ENCODE measurements at regions not wholly inside any gene's neighbourhood (a gene's known extent, or its start where the extent isn't known, plus 50 kb on each side); places are given as distances from the start of the nearest gene placed in this dataset.

GRCh38 chr10:4119107-4119506 is 334.1 kb upstream of the KLF6 start:
- TF ChIP-seq POLR2AphosphoS5 (IDR thresholded peaks at IDR 0.05; ENCODE audit: low read depth) (no peak), REST (IDR thresholded peaks at IDR 0.05; ENCODE audit: insufficient replicate concordance, low read depth) (no peak), CTCF (IDR thresholded peaks at IDR 0.05; ENCODE audit: insufficient read depth, low read length) (no peak), GABPA (IDR thresholded peaks at IDR 0.05; ENCODE audit: low read depth) (no peak), SPI1 (IDR thresholded peaks at IDR 0.05; ENCODE audit: borderline replicate concordance, low read depth) (no peak)
- DNase-seq (ENCODE audit: low read depth in 1 of 2, low spot score in 1 of 2): no peak
- no peaks in the 10 kb centered on the region for H3K27me3 ChIP-seq (ENCODE audit: insufficient read depth, poor library complexity, severe bottlenecking)
- H3K4me3 ChIP-seq (replicated peaks; ENCODE audit: insufficient read depth, low read length): no peak overlapping the region
- H3K27ac ChIP-seq (replicated peaks): no peak overlapping the region

GRCh38 chr10:4117604-4118003 is 332.6 kb upstream of the KLF6 start:
- TF ChIP-seq SPI1 (IDR thresholded peaks at IDR 0.05; ENCODE audit: borderline replicate concordance, low read depth) (no peak), GABPA (IDR thresholded peaks at IDR 0.05; ENCODE audit: low read depth) (no peak), POLR2AphosphoS5 (IDR thresholded peaks at IDR 0.05; ENCODE audit: low read depth) (no peak), CTCF (IDR thresholded peaks at IDR 0.05; ENCODE audit: insufficient read depth, low read length) (no peak), REST (IDR thresholded peaks at IDR 0.05; ENCODE audit: insufficient replicate concordance, low read depth) (no peak)

GRCh38 chr10:4111643-4112042 is 326.6 kb upstream of the KLF6 start:
- no peak for DNase-seq (ENCODE audit: low read depth in 1 of 2, low spot score in 1 of 2)
- Histone ChIP-seq H3K27me3 (ENCODE audit: insufficient read depth, poor library complexity, severe bottlenecking) (no peaks in the 10 kb centered on the region), H3K4me3 (replicated peaks; ENCODE audit: insufficient read depth, low read length) (no peak overlapping the region), H3K27ac (replicated peaks) (no peak overlapping the region)
- TF ChIP-seq CTCF (IDR thresholded peaks at IDR 0.05; ENCODE audit: insufficient read depth, low read length): no peak
- TF ChIP-seq REST (IDR thresholded peaks at IDR 0.05; ENCODE audit: insufficient replicate concordance, low read depth): no peak
- TF ChIP-seq GABPA (IDR thresholded peaks at IDR 0.05; ENCODE audit: low read depth): no peak
- no peak for TF ChIP-seq SPI1 (IDR thresholded peaks at IDR 0.05; ENCODE audit: borderline replicate concordance, low read depth)
- no peak for TF ChIP-seq POLR2AphosphoS5 (IDR thresholded peaks at IDR 0.05; ENCODE audit: low read depth)

More at GRCh38 chr10:4117604-4118003, 332.6 kb upstream of the KLF6 start:
- Histone ChIP-seq H3K27me3 (ENCODE audit: insufficient read depth, poor library complexity, severe bottlenecking) (no peaks in the 10 kb centered on the region), H3K27ac (replicated peaks) (no peak overlapping the region), H3K4me3 (replicated peaks; ENCODE audit: insufficient read depth, low read length) (no peak overlapping the region)
- no peak for DNase-seq (ENCODE audit: low read depth in 1 of 2, low spot score in 1 of 2)
